Lung (tissue), 11 donors: ENCODE measurements at regions not wholly inside any gene's neighbourhood (a gene's known extent, or its start where the extent isn't known, plus 50 kb on each side); places are given as distances from the start of the nearest gene placed in this dataset.

Experiments
- ATAC-seq: fragments of 200-7000 bp; cut with Tn5 transposase; one replicate; pipeline ENCODE4 v1.9.1; 2020; ENCODE audit warnings: moderate number of reproducible peaks; ENCODE audit not compliant: insufficient read depth, low FRiP score
- DNase-seq, 3 donors: peaks; one replicate each; pipeline ENCODE4 v3.0.0-alpha.2; 2013 to 2017
- H3K27ac ChIP-seq, 2 donors: one replicate each; pipeline ENCODE4 v1.5.1; 2013; ENCODE audit warnings: mild to moderate bottlenecking in 2 of 2, moderate library complexity in 2 of 2, control low read depth in 1 of 2, inconsistent platforms in 1 of 2, low read depth in 1 of 2, low read length in 1 of 2
- H3K27me3 ChIP-seq, 3 donors: one replicate each; pipeline ENCODE4 v1.5.1; 2013; ENCODE audit warnings: low read length in 2 of 3; ENCODE audit not compliant: control insufficient read depth in 3 of 3, insufficient read depth in 3 of 3
- H3K36me3 ChIP-seq, 4 donors: one replicate each; pipeline ENCODE4 v1.5.1; 2013; ENCODE audit warnings: low read length in 4 of 4, mild to moderate bottlenecking in 1 of 4, moderate library complexity in 1 of 4; ENCODE audit not compliant: control insufficient read depth in 4 of 4, insufficient read depth in 4 of 4
- H3K4me1 ChIP-seq, 5 donors: one replicate each; pipeline ENCODE4 v1.5.1; 2013; ENCODE audit warnings: low read length in 5 of 5, mild to moderate bottlenecking in 2 of 5, moderate library complexity in 1 of 5; ENCODE audit not compliant: control insufficient read depth in 5 of 5, insufficient read depth in 5 of 5
- H3K4me3 ChIP-seq: one replicate; pipeline ENCODE4 v1.5.1; 2013; ENCODE audit warnings: mild to moderate bottlenecking, control low read depth, moderate library complexity
- H3K9ac ChIP-seq, 2 donors: one replicate each; pipeline ENCODE4 v1.5.1; 2013; ENCODE audit warnings: low read length in 2 of 2, control low read depth in 1 of 2; ENCODE audit not compliant: insufficient read depth in 1 of 2
- H3K9me3 ChIP-seq, 4 donors: one replicate each; pipeline ENCODE4 v1.5.1; 2013; ENCODE audit warnings: low read length in 3 of 4, mild to moderate bottlenecking in 1 of 4, moderate library complexity in 1 of 4; ENCODE audit not compliant: control insufficient read depth in 4 of 4, insufficient read depth in 3 of 4
- CTCF ChIP-seq: IDR thresholded peaks from 2 replicates; pipeline ENCODE4 v1.5.1; 2012; ENCODE audit warnings: mild to moderate bottlenecking; ENCODE audit errors: control extremely low read depth, extremely low read depth
- WGBS, 2 donors: extraction: QIAGEN DNeasy Blood & Tissue Kit; methylation state at CpG; one replicate each; pipeline ENCODE4 v1.1.7; 2013; 5-methylcytosine and 5-hydroxymethylcytosine counted together
- donor health status: control.
- donor health status: control.
- donor health status: Bipolar disorder and iron deficiency.
- donor health status: healthy.
- donor health status: DM: yes; HTN: yes; CAD: no.

GRCh38 chr16:64150193-64150592 lies 971.7 kb downstream of the CDH11 start:
- WGBS, 2 donors: 76 to 80% methylated on average over 3 of the region's 3 CpGs
- ATAC-seq: no peak
- Histone ChIP-seq H3K27me3 (no peaks in the 10 kb centered on the region), H3K9me3 (peaks cover 0 to 2% (median 0%) of the 10 kb centered on the region in 4 donors), H3K27ac (no peak overlapping the region), H3K4me1 (peaks cover 0 to 3% (median 0%) of the 10 kb centered on the region in 5 donors), H3K4me3 (no peak overlapping the region), H3K36me3 (no peaks in the 10 kb centered on the region), H3K9ac (no peak overlapping the region)
- TF ChIP-seq CTCF: no peak
- DNase-seq: no peak

- TF ChIP-seq CTCF: no peak
- ATAC-seq (no peak), DNase-seq (no peak)
- 67 to 73% methylated on average over 2 of the region's 2 CpGs for WGBS, 2 donors
- Histone ChIP-seq H3K9ac (no peak overlapping the region), H3K27me3 (no peaks in the 10 kb centered on the region), H3K9me3 (peaks cover 0 to 2% (median 0%) of the 10 kb centered on the region in 4 donors), H3K4me1 (peaks cover 0 to 3% (median 0%) of the 10 kb centered on the region in 5 donors), H3K36me3 (no peaks in the 10 kb centered on the region), H3K27ac (no peak overlapping the region), H3K4me3 (no peak overlapping the region)
Observed at GRCh38 chr16:64149756-64150155, 972.1 kb downstream of the CDH11 start.

- Histone ChIP-seq H3K27ac (no peak overlapping the region), H3K4me1 (peaks cover 0 to 3% (median 0%) of the 10 kb centered on the region in 5 donors), H3K9ac (no peak overlapping the region), H3K27me3 (no peaks in the 10 kb centered on the region), H3K9me3 (peaks cover 0 to 2% (median 0%) of the 10 kb centered on the region in 4 donors), H3K36me3 (no peaks in the 10 kb centered on the region), H3K4me3 (no peak overlapping the region)
- ATAC-seq (no peak), DNase-seq (no peak)
- no peak for TF ChIP-seq CTCF
- 77 to 96% methylated on average over 1 of the region's 1 CpG for WGBS, 2 donors
Observed at GRCh38 chr16:64148356-64148755, 973.5 kb downstream of the CDH11 start.

- Histone ChIP-seq H3K27me3 (no peaks in the 10 kb centered on the region), H3K9ac (no peak overlapping the region), H3K9me3 (peaks cover 0 to 2% (median 0%) of the 10 kb centered on the region in 4 donors), H3K27ac (no peak overlapping the region), H3K4me1 (peaks cover 0 to 3% (median 0%) of the 10 kb centered on the region in 5 donors), H3K36me3 (no peaks in the 10 kb centered on the region), H3K4me3 (no peak overlapping the region)
- 90 to 92% methylated on average over 3 of the region's 3 CpGs for WGBS, 2 donors
- ATAC-seq (no peak), DNase-seq (no peak)
- no peak for TF ChIP-seq CTCF
Observed at GRCh38 chr16:64147941-64148340, 973.9 kb downstream of the CDH11 start.
